H9 (cell line): ENCODE measurements at regions not wholly inside any gene's neighbourhood (a gene's known extent, or its start where the extent isn't known, plus 50 kb on each side); places are given as distances from the start of the nearest gene placed in this dataset.

Experiments used
- DNase-seq: peaks from one replicate; pipeline ENCODE4 v3.0.0-alpha.2; 2017
- H2AFZ ChIP-seq: one replicate; pipeline ENCODE4 v1.6.1; 2013; ENCODE audit warnings: mild to moderate bottlenecking, low read length, control low read depth, moderate library complexity
- H2AK5ac ChIP-seq: 2 replicates; pipeline ENCODE4 v1.6.1; 2013; ENCODE audit warnings: low read length, control low read depth, mixed read lengths; ENCODE audit not compliant: insufficient read length
- H2BK120ac ChIP-seq: one replicate; pipeline ENCODE4 v1.6.1; 2013; ENCODE audit warnings: low read depth, mild to moderate bottlenecking, low read length, control low read depth, inconsistent platforms; ENCODE audit not compliant: poor library complexity, severe bottlenecking
- H2BK12ac ChIP-seq: 2 replicates; pipeline ENCODE4 v1.6.1; 2013; ENCODE audit warnings: low read length, control low read depth, mixed read lengths, low read depth; ENCODE audit not compliant: insufficient read length
- H2BK15ac ChIP-seq: 2 replicates; pipeline ENCODE4 v1.6.1; 2013; ENCODE audit warnings: low read depth, low read length, control low read depth
- H2BK20ac ChIP-seq: one replicate; pipeline ENCODE4 v1.6.1; 2013; ENCODE audit warnings: low read depth, mild to moderate bottlenecking, low read length, control low read depth, inconsistent platforms; ENCODE audit not compliant: poor library complexity, severe bottlenecking
- H2BK5ac ChIP-seq: 2 replicates; pipeline ENCODE4 v1.6.1; 2013; ENCODE audit warnings: low read length, control low read depth, mixed read lengths; ENCODE audit not compliant: insufficient read length
- H3K14ac ChIP-seq: 2 replicates; pipeline ENCODE4 v1.6.1; 2013; ENCODE audit warnings: low read length, control low read depth; ENCODE audit not compliant: insufficient read depth
- H3K18ac ChIP-seq: 2 replicates; pipeline ENCODE4 v1.6.1; 2013; ENCODE audit warnings: low read depth, mild to moderate bottlenecking, mixed read lengths, low read length, control low read depth; ENCODE audit not compliant: insufficient read length
- H3K23ac ChIP-seq: 2 replicates; pipeline ENCODE4 v1.6.1; 2013; ENCODE audit warnings: low read length, control low read depth, mixed read lengths, low read depth; ENCODE audit not compliant: insufficient read length
- H3K23me2 ChIP-seq: 2 replicates; pipeline ENCODE4 v1.6.1; 2013; ENCODE audit warnings: low read depth, mild to moderate bottlenecking, mixed read lengths, low read length, control low read depth; ENCODE audit not compliant: insufficient read length, poor library complexity, severe bottlenecking
- H3K27ac ChIP-seq: 2 replicates; pipeline ENCODE4 v1.5.1; 2013; ENCODE audit warnings: low read length, control low read depth, mixed read lengths, low read depth; ENCODE audit not compliant: insufficient read length
- H3K27me3 ChIP-seq: 2 replicates; pipeline ENCODE4 v1.6.1; 2013; ENCODE audit warnings: low read length, control low read depth, inconsistent platforms; ENCODE audit not compliant: insufficient read depth
- H3K4ac ChIP-seq: 2 replicates; pipeline ENCODE4 v1.6.1; 2013; ENCODE audit warnings: low read depth, mild to moderate bottlenecking, control low read depth, inconsistent platforms, low read length, moderate library complexity
- H3K4me1 ChIP-seq: 2 replicates; pipeline ENCODE4 v1.6.1; 2013; ENCODE audit warnings: low read length, control low read depth, inconsistent platforms; ENCODE audit not compliant: insufficient read depth
- H3K4me2 ChIP-seq: 2 replicates; pipeline ENCODE4 v1.6.1; 2013; ENCODE audit warnings: low read length, control low read depth, mixed read lengths; ENCODE audit not compliant: insufficient read length, insufficient read depth
- H3K56ac ChIP-seq: 2 replicates; pipeline ENCODE4 v1.6.1; 2013; ENCODE audit warnings: low read depth, mild to moderate bottlenecking, mixed read lengths, low read length, control low read depth; ENCODE audit not compliant: insufficient read length
- H3K79me1 ChIP-seq: 2 replicates; pipeline ENCODE4 v1.6.1; 2013; ENCODE audit warnings: low read depth, mild to moderate bottlenecking, moderate library complexity, low read length, control low read depth, inconsistent platforms; ENCODE audit not compliant: insufficient read depth, poor library complexity, severe bottlenecking
- H3K79me2 ChIP-seq: 2 replicates; pipeline ENCODE4 v1.6.1; 2013; ENCODE audit warnings: low read length, control low read depth, inconsistent platforms; ENCODE audit not compliant: insufficient read depth
- H3K9ac ChIP-seq: 2 replicates; pipeline ENCODE4 v1.6.1; 2013; ENCODE audit warnings: low read length, control low read depth, mixed read lengths; ENCODE audit not compliant: insufficient read length; ENCODE audit errors: extremely low read depth
- H3K9me3 ChIP-seq: one replicate; pipeline ENCODE4 v1.6.1; 2013; ENCODE audit warnings: low read depth, low read length, inconsistent platforms; ENCODE audit not compliant: control insufficient read depth
- H3T11ph ChIP-seq: one replicate; pipeline ENCODE4 v1.6.1; 2013; ENCODE audit warnings: mild to moderate bottlenecking, low read length, control low read depth, inconsistent platforms
- H4K20me1 ChIP-seq: one replicate; pipeline ENCODE4 v1.6.1; 2013; ENCODE audit not compliant: control insufficient read depth, insufficient read length, insufficient read depth
- H4K5ac ChIP-seq: 2 replicates; pipeline ENCODE4 v1.6.1; 2013; ENCODE audit warnings: low read depth, mild to moderate bottlenecking, mixed read lengths, low read length, control low read depth; ENCODE audit not compliant: insufficient read length
- H4K8ac ChIP-seq: replicated peaks from 2 replicates; pipeline ENCODE4 v1.6.1; 2013; ENCODE audit warnings: low read length, control low read depth, mixed read lengths, low read depth; ENCODE audit not compliant: insufficient read length
- H4K91ac ChIP-seq: 2 replicates; pipeline ENCODE4 v1.6.1; 2013; ENCODE audit warnings: low read depth, mild to moderate bottlenecking, moderate library complexity, mixed read lengths, low read length, control low read depth; ENCODE audit not compliant: insufficient read length
- H3K27ac Mint-ChIP-seq, 3 experiments: 2 replicates in 2 of 3; 3 replicates in 1 of 3; pipeline ENCODE4 v1.8.0; 2020 to 2021; ENCODE audit warnings: mixed read lengths in 3 of 3, mild to moderate bottlenecking in 1 of 3, moderate library complexity in 1 of 3
- H3K27me3 Mint-ChIP-seq: 2 replicates; pipeline ENCODE4 v1.8.0; 2021; ENCODE audit warnings: low read depth, mild to moderate bottlenecking, moderate library complexity, mixed read lengths
- H3K36me3 Mint-ChIP-seq, 3 experiments: 2 replicates in 2 of 3; 3 replicates in 1 of 3; pipeline ENCODE4 v1.8.0; 2020 to 2021; ENCODE audit warnings: low read depth in 3 of 3, mixed read lengths in 3 of 3; ENCODE audit not compliant: insufficient read depth in 1 of 3
- H3K4me1 Mint-ChIP-seq, 2 experiments: 2 replicates each; pipeline ENCODE4 v1.8.0; 2020; ENCODE audit warnings: mixed read lengths in 2 of 2
- H3K4me3 Mint-ChIP-seq, 2 experiments: 2 replicates in 1 of 2; 3 replicates in 1 of 2; pipeline ENCODE4 v1.8.0; 2020 to 2021; ENCODE audit warnings: mild to moderate bottlenecking in 2 of 2, mixed read lengths in 2 of 2, moderate library complexity in 1 of 2
- H3K9me3 Mint-ChIP-seq, 2 experiments: 2 replicates in 1 of 2; 3 replicates in 1 of 2; pipeline ENCODE4 v1.8.0; 2020; ENCODE audit warnings: mild to moderate bottlenecking in 2 of 2, mixed read lengths in 2 of 2, moderate library complexity in 1 of 2
- CTCF ChIP-seq: fragments of 200-600 bp; sonication (generic); conservative IDR thresholded peaks from 3 replicates; pipeline ENCODE4 v1.8.0; 2021; ENCODE audit warnings: antibody characterized with exemption, mild to moderate bottlenecking
- WGBS: extraction: QIAGEN DNeasy Blood & Tissue Kit; methylation state at CpG from one replicate; pipeline ENCODE4 v1.1.7; 2013; ENCODE audit warnings: missing lambda C conversion rate, low lambda C conversion rate, mixed read lengths; ENCODE audit not compliant: insufficient read length; ENCODE audit errors: extremely low coverage; 5-methylcytosine and 5-hydroxymethylcytosine counted together

- no peaks in the 10 kb centered on the region for H3K27me3 ChIP-seq
- H3K9me3 Mint-ChIP-seq: peaks cover 5 to 8% of the 10 kb centered on the region in 2 experiments; a peak in 3 of 5 replicates
- H3K23me2 ChIP-seq: no peaks in the 10 kb centered on the region
- TF ChIP-seq CTCF: no peak
- no peak overlapping the region for H3K27ac Mint-ChIP-seq
- H3K4me1 ChIP-seq: no peaks in the 10 kb centered on the region
- H2BK20ac ChIP-seq: no peak overlapping the region
- no peaks in the 10 kb centered on the region for H3K4me1 Mint-ChIP-seq
- no peak overlapping the region for H3K4ac ChIP-seq
- H3K27ac ChIP-seq: no peak overlapping the region
- H4K20me1 ChIP-seq: no peaks in the 10 kb centered on the region
- no peak overlapping the region for H3K56ac ChIP-seq
- WGBS: no CpG with 5 or more reads among the region's 7 CpGs
- no peak overlapping the region for H3K4me3 Mint-ChIP-seq
- H3T11ph ChIP-seq: no peak overlapping the region
- H4K8ac ChIP-seq: no peak overlapping the region
- H3K18ac ChIP-seq: no peak overlapping the region
- H3K36me3 Mint-ChIP-seq: no peaks in the 10 kb centered on the region
- H3K4me2 ChIP-seq: no peak overlapping the region
- H2BK12ac ChIP-seq: no peak overlapping the region
- H2BK120ac ChIP-seq: no peak overlapping the region
- no peak overlapping the region for H2BK15ac ChIP-seq
- H2AFZ ChIP-seq: no peak overlapping the region
- no peak overlapping the region for H3K23ac ChIP-seq
- H3K79me2 ChIP-seq: no peaks in the 10 kb centered on the region
- no peaks in the 10 kb centered on the region for H3K9me3 ChIP-seq
- H4K91ac ChIP-seq: no peak overlapping the region
- no peak overlapping the region for H2AK5ac ChIP-seq
- no peak for DNase-seq
- H3K79me1 ChIP-seq: no peaks in the 10 kb centered on the region
- no peak overlapping the region for H3K14ac ChIP-seq
- H3K27me3 Mint-ChIP-seq: no peaks in the 10 kb centered on the region; the same call in 1 of the 2 replicates
- H3K9ac ChIP-seq: no peak overlapping the region
- H2BK5ac ChIP-seq: no peak overlapping the region
- H4K5ac ChIP-seq: no peak overlapping the region
Observed at GRCh38 chr4:54473077-54473545, 184.6 kb upstream of the KIT start.
